Activated T-helper 1 cell treated with anti-CD3 and anti-CD28 coated beads, Interleukin-2, amount 50 U/mL, for 16 hours (primary cell): ENCODE measurements at regions not wholly inside any gene's neighbourhood (a gene's known extent, or its start where the extent isn't known, plus 50 kb on each side); places are given as distances from the start of the nearest gene placed in this dataset.
"Not testable (repeated sequence)": the region's sequence is repeated elsewhere in the genome, so short reads cannot be mapped to it uniquely, and the experiment has no call there.

Experiments
- DNase-seq, 2 donors: peaks; one replicate each; pipeline ENCODE4 v3.0.0-alpha.2; 2020; ENCODE audit warnings: low read depth in 1 of 2, low spot score in 1 of 2

DNA sequence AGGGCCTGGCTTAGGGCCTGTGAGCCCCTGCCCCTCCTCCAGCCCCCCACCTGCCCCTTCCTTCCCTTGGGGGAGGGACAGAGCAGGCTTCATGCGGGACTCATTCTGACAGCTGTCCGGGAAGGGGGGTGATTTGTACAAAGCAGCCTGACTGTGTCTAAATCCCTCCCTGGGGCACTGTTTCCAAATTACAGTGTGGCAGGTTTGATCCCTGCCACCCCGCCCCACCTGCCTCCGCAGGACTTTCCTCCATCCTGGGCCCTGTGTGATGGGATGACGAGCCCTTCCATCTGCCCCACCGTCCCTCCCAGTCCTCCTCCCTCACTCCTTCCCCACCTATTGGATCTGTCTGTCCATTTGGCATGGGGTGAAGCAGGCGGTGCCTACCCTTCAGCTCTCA, 363.9 kb downstream of the BCL11B start:
- no peak for DNase-seq

DNA sequence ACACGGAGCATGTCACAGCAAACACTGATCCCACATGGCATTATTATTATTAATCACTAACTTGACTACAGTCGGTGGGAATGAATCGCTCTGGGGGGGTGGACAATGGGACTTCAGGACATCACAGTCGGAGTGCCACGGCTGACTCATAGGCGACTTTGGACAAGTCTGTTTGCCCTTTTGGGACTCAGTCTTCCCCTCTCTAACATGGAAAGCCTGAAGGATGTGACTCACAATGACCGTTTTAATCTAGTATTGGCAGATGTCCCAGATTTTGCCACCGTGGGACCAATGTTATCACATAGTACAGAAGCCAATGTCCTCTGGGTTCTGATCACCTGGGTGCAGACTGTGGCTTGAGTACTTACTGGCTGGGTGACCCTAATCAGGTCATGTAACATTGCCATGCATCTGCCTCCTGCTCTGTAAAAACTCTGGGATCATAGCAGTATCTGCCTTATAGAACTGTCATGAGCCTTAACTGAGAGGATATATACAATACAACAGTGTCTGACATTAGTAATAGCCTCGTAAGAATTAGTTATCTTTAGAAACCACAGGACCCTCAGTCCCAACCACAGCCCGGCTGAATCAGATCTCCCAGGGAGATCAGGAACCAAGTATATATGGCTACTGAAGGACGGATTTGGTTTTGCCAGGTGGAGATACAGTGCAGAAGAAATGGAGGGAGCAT, 362.6 kb downstream of the BCL11B start:
- DNase-seq: no peak

DNA sequence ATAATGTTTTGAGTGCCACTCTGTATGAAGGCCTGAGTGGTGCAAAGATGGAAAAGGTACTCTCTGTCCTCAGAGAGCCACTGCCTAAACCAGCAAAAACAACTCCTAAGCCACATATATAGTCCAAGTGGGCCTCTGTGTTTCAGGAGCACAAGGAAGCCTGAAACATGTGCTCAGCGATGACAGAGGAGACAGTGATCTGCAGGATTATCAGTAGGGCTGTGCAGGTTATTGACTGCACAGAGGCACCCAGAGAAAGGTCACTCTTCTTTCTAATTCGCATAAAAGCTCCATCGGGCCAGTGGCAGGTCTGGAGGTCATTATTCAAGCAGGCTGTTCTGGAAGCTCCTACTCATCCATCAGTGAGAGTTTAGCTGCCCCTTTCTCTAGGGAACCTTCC, 361.9 kb downstream of the BCL11B start:
- DNase-seq: no peak

DNA sequence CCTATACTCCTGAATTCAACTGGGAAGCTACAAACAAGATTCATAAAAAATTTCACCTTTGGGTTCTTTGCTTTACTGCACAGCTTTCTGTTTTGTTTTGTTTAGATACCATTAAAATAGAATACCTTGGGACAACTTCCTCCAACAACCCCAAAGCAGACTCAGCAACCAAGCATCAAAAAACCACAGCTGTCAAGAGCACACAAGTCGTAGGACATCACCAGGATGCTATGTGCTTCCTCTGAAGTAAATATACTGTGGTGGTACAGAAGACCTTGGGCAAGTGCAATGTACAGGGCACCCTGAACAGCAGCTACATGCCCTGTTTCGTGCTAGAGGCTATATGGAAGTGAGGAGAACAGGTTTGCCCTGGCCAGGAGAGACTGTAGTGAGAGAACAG, 359.3 kb downstream of the BCL11B start:
- no peak for DNase-seq

DNA sequence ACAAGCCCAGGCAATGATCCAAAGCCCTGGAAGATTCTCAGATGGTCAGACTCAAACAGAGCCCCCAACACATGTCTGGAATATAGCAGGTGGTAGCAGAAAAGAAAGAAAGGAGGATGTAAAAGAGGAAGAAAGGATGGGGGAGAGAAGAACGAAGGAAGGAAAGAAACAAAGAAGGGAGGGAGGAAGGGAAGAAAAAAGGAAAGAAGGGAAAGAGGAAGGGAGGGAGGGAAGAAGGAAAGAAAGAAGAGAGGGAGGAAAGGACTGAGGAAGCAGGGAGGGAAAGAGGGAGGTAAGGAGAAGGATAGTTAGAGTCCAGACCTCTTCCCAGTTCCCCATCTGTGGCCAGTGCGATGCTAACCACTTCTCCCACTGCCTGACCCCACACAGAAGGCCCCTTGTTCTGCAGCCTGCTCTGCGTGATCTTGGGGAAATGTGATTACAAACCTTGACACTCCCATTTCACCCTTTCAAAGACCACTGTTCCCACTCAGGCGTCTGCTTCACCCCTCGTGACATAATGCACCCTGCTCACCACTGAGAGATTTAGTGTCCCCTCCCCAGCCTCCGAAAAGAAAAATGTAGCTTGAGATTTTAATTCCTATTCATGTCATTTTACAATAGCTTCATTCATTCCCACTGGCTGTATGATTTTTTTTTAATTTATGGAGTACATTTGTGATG, 357.9 kb downstream of the BCL11B start:
- no peak for DNase-seq

DNA sequence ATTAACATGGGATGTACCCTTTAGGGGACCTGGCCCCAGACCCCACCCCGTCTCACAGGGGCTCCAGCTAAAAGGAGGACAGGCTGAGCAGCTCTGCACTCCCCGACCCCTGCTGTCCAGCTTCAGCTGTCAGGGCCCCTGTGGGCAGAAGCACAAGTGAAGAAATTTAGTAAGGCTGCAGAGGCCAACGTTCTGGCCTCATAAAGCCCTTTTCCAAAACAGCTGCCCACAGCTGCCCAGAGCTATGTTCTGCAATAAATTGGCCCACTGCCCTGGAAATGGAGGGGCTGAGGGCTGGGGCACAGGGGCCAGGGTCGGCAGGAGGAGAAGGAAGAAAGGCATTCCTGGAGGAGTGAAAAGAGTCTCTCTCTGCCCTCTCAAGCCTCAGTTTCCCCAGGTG, 357.1 kb downstream of the BCL11B start:
- no peak for DNase-seq

DNA sequence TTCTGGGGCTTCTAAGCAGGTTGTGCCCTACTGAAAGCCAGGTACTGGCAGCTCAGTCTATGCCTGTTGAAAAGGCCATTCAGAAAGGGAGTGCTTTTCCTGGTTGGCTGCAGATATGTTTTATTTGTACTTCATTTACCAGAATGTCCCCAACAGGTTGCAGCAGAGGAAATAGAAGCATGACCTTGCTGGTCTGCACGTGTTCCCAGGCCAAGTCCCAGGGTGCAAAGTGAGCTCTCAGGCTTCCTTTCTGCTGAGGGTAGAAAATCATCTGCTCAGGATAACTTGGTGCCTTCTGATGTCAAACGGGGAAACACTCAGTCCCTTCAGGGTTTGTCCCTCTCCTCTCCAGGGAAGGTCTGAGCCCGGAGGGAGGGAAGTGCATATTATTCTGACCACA, 356.4 kb downstream of the BCL11B start:
- DNase-seq: no peak

DNA sequence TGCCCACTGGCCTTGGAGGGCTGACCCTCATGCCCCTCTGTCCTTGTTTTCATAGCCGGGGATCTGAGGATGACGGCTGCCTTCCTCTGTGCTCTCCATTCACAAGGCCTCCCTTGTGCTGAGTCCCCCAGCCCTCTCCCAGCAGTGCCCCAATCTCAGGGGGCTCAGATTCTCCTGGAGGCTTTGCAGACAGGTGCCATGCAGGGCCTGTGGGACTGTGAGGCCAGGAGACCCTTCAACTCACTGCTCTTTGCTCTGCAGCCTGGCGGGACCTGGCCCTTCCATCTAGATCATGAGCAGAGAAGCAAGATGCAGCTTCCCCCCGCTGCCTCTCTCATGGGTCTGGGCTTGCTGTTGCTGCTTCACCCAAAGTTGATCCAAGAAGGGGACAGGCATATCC, 356.0 kb downstream of the BCL11B start:
- no peak for DNase-seq

DNA sequence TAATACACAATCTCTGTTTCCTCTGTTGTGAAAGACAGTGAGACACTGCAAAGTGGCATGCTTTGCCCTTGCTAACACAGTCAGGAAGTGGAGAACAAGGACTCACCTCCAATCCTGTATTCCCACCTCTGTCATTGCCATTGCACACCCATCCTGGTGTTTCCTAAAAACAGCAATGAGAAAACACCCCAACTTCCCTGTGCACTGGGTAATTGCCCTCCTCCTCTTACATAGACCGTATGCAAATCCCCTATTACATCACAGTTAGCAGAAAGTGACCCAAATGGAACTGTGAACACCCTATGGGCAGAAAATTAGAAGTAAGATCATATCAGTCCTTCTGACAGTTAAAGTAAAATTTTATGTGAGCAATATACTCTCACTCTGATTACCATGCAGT, 355.5 kb downstream of the BCL11B start:
- no peak for DNase-seq

DNA sequence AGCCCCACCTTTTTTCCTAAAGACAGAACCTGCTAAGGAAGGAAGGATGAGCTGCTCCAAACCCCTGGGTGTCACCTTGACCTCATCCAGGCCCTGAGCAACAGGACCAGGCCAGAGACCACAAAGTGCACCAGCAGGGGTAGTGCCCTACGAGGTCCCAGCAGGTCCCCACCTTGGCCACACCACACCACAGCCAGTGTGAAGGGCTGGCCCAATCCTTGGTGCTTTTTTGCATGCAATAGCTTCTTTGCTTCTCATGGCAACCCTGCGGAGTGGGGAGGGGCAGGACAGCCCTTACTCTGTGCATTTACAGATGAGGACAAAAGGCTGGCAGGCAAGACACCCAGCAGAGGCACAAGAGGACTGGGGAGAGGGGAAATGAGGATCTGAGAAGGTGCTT, 352.6 kb downstream of the BCL11B start:
- no peak for DNase-seq

DNA sequence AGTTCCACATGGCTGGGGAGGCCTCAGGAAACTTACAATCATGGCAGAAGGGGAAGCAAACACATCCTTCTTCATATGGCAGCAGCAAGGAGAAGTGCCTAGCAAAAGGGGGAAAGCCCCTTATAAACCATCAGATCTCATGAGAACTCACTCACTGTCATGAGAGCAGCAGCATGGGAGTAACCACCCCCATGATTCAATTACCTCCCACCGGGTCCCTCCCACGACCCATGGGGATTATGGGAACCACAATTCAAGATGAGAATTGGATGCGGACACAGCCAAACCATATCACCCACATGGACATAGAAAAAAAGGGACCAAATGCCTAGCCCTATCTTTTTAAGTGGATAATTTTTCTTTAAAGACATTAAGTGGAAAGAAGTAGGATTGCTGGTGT, 350.7 kb downstream of the BCL11B start:
- DNase-seq: not testable (repeated sequence)

DNA sequence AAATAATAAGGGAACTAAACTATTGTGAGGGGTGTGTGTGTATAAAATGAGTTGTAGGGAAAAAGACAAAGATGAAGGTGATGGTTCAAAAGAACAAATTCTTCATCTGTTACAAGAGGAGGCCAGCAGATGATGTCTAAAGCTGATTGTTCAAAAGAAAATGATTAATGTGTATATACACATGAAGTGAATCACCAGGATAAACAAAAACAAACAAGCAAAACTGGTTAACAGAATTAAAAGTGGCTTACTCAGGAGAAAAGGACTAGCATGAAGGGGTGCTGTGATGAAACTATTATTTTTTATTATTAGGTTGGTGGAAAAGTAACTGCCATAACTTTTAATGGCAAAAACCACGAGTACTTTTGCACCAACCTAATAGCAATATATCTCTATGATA, 348.4 kb downstream of the BCL11B start:
- DNase-seq: no peak

DNA sequence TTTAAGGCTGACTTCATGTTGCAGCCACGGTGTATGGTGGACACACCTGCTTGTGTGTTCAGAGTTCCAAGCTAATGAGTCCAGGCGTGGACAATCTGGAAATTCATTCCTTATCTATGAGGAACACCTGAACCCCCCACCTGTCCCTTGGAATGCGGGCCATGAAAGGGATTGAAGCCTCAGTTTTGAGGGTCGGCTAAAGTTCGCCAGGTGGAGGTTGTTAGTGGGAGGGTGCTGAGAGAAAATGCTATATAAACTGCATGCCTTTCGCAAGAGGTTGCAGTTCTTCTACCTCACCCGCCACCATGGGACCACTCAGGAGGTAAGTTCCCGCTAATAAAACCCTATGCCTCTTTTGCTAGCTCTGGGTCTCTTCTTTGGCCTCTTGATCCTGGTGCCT, 348.0 kb downstream of the BCL11B start:
- DNase-seq: no peak

DNA sequence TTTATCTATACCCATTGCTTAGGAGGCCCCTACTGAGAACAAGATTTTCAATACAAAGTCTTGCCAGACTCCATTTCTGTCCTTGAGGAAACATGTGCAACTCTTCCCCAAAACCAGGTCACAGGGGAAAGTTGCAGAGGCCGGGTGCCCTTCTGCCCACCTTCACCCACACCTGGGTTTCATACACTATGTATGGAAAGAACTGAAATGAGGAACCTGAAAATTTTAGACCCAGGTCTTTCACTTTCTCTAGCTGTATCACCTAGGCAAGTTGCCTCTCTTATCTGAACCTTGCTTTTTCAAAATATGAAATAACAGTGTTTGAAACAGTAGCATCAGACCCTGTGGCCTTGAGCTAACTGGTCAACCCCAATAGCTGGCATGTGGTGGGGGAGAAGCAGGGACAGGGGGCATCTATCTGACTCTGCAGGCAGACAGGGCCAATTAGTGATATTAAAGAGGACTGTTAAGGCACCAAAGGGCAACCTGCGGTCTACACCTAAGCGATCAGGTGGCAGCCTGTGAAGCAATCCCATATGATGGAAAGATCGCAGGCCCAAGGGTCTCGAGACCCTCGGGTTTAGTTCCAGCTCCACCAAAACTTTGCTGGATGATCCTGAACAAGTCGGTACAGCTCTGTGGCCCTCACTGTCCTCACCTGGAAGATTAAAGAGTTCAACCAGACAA, 346.5 kb downstream of the BCL11B start:
- no peak for DNase-seq

DNA sequence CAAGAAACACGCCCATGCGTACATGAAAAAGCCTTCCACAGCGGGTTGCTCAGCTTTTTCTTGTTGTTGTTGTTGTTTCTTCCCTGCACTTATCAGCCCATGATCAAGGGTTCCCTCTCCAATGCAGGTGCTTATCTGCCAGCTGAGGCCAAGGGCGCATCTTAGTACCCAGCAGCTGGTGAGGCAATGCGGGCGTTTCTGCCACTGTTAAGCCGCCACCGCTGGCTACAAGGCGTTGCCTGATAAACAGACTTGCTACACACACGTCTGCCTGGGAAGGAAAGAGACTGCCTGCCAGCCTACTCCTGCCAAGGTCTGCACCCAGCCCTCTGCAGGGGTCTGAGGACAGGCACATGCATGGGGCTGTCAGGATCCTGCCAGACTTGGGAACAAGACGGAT, 345.9 kb downstream of the BCL11B start:
- DNase-seq: peak in 1 of 2 donors; percentile 22

DNA sequence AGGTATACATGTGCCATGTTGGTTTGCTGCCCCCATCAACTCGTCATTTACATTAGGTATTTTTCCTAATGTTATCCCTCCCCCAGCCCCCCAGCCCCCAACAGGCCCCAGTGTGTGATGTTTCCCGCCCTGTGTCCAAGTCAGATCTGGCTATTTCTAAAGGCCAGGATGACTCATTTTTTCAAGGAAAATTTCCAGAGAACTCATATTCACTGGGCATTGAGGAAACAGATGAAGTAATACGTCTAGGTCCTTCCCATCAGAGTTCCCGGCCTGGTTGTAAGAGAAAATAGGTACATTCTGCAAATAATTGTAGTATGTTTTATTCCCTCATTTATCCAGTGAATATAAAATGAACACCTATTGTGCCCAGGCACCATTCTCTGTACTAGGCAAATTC, 345.2 kb downstream of the BCL11B start:
- DNase-seq: no peak

DNA sequence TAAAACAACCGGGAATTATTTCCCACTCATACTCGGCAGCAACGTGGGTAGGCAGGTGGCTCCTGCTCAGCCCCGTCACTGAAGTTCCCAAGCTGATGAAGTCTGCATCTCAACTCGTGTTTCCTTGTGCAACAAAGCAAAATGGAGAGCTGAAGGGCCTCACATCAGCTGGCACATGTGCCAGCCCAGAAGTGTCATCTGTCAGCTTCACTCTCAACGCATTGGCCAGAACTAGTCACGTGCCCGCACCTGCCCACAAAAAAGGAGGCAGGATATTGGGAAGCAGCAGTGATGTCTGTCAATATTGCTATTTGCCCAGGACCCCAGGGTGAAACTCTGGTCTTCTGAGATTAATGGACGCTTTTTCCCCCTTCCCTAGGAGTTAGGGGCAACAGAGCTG, 344.0 kb downstream of the BCL11B start:
- no peak for DNase-seq

DNA sequence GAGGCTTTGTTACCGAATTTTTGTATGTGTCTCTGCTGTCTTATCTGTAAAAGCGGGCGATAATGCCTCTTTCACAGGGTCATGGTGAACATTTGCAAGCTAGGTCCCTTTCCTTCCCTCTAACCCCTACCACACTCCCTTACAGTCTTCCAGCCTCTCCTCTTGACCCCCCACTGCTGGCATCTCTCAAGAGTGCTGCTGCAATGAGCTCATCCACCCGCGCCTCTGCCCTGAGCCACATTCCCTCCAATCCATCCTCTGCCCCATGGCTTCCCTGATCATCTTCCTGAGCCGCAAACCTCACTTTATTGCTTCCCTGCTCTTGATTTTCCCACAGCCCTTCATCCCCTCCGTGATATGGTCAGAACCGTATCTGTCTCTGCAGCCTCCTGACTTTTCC, 343.6 kb downstream of the BCL11B start:
- no peak for DNase-seq

DNA sequence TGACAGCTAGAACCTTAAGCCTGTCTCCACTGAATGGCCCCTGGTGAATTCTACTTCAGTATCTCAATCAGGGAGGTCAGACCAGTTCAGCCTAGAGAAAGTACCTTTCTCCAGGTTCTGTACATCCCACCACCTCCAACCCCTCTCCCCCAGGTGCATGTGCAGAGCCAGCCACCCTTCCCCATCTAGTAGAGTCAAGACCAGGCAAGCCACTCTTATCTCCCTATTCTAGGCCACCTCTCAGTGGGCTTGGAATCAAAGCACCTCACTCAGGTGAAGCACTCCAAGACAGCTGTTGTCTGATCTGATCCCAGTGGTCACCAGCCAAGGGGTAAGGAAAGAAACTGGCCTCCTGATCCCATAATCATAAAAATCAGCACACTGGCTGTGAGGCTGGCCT, 340.9 kb downstream of the BCL11B start:
- no peak for DNase-seq

DNA sequence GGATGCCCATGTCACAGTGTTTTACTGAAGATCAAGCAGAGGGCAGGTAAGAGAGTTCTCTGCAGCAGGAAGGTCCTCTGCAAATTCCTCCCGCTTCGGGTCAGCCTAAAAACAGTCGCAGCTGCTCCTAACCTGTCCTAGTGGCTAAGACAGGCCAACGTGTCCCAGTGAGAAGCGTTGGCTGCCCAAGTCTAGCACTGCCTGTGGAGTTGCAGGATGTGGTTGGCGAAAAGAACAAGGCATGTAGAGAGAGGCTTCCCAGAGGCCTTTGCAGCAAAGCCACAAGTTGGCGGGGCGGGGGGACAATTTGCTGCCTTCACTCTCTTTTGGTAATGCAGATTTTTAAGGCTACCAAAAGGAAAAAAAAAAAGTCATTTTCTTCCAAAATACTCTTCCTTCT, 340.1 kb downstream of the BCL11B start:
- DNase-seq: peak; percentile 28 to 62

DNA sequence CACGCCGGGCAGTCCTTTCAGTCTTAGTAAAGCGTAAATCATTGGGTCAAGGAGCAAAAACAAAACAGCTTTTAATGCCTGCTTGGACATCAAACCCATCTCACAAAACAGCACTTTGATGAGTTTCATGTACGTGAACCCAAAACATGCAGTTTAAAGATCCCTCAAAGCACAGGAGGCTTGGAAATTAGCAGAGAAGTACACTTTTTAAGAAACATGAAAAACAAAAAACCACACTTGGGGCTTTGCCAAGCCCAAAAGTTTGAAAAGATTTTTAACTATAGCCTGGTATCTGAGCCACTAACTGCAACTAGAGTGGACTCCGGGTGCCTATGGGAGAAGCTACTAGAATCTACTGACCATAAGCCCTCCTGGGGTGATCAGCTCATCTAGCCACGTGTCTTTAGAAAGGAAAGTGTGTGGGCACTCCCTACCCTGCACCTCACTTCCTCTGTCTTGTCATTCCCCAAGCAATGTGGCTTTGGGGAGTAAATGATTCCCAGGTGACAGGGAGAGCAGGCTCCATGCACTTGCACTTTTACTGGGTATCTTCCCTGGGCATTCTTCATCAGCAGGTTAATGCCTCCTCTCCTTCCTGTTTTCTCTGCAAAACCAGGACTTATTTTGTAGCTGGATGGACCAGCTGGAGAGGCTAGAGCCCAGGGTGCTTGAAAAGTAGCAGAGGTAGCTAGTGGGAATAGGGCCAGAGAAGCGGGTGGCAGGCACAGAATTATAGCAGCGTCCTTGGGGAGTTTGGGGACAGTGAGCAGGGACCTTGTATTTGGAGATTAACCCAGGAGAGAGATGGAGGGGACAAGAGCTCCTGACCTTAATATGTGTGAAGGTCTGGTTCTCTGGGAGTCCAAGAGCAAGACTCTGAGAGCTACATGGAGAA, 339.3 kb downstream of the BCL11B start:
- no peak for DNase-seq

DNA sequence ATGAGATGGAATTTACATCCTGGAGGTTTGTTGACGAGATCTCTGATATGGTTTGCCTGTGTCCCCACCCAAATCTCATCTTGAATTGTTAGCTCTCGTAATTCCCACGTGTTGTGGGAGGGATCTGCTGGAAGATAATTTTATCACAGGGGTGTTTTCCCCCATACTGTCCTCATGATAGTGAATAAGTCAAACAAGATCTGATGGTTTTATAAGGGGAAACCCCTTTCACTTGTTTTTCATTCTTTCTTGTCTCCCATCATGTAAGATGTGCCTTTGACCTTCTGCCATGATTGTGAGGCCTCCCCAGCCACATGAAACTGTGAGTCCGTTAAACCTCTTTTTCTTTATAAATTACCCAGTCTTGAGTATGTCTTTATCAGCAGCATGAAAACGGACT, 337.4 kb downstream of the BCL11B start:
- not testable (repeated sequence) for DNase-seq
